SU-DHL-6 (cell line): ENCODE measurements at regions not wholly inside any gene's neighbourhood (a gene's known extent, or its start where the extent isn't known, plus 50 kb on each side); places are given as distances from the start of the nearest gene placed in this dataset.

Experiments
- H2AFZ ChIP-seq: fragments of 200-600 bp; sonication (generic); 2 replicates; pipeline ENCODE4 v1.6.1; 2014; ENCODE audit warnings: low read depth, mild to moderate bottlenecking, moderate library complexity, mixed read lengths, antibody characterized with exemption, low read length; ENCODE audit not compliant: severe bottlenecking
- H3F3A ChIP-seq: fragments of 200-600 bp; shearing (Covaris generic); 2 replicates; pipeline ENCODE4 v1.6.0; 2016; ENCODE audit warnings: antibody characterized with exemption, mild to moderate bottlenecking; ENCODE audit not compliant: insufficient read depth
- H3K27ac ChIP-seq: fragments of 200-600 bp; sonication (generic); 2 replicates; pipeline ENCODE4 v1.5.1; 2016; ENCODE audit warnings: low read depth, mild to moderate bottlenecking, low read length, moderate library complexity, mixed read lengths
- H3K27me3 ChIP-seq: fragments of 200-600 bp; sonication (generic), shearing (Covaris generic); 2 replicates; pipeline ENCODE4 v1.6.0; 2014; ENCODE audit warnings: mild to moderate bottlenecking, low read length
- H3K36me3 ChIP-seq: fragments of 200-600 bp; sonication (generic); 2 replicates; pipeline ENCODE4 v1.6.1; 2014; ENCODE audit warnings: mild to moderate bottlenecking, low read length, mixed read lengths
- H3K4me2 ChIP-seq: fragments of 300-600, 200-600 bp; shearing (Covaris generic), sonication (generic); 2 replicates; pipeline ENCODE4 v1.6.0; 2014; ENCODE audit warnings: low read length, low read depth, mild to moderate bottlenecking; ENCODE audit not compliant: poor library complexity, severe bottlenecking
- H3K4me3 ChIP-seq: fragments of 200-600 bp; sonication (generic); 2 replicates; pipeline ENCODE4 v1.5.1; 2014; ENCODE audit warnings: antibody characterized with exemption, low read length, mild to moderate bottlenecking, mixed read lengths; ENCODE audit not compliant: insufficient read depth, poor library complexity, severe bottlenecking
- H3K79me2 ChIP-seq: fragments of 200-600 bp; sonication (generic); 2 replicates; pipeline ENCODE4 v1.6.1; 2014; ENCODE audit warnings: mild to moderate bottlenecking, low read length, moderate library complexity; ENCODE audit not compliant: insufficient read depth
- H3K9ac ChIP-seq: fragments of 200-600 bp; sonication (generic); 2 replicates; pipeline ENCODE4 v1.7.0; 2014; ENCODE audit warnings: mild to moderate bottlenecking, low read length
- H3K9me2 ChIP-seq: fragments of 200-600 bp; sonication (generic); replicated peaks from 2 replicates; pipeline ENCODE4 v1.6.1; 2014; ENCODE audit warnings: low read length; ENCODE audit not compliant: insufficient read depth
- H3K9me3 ChIP-seq: fragments of 200-600 bp; sonication (generic); 2 replicates; pipeline ENCODE4 v1.6.1; 2014; ENCODE audit warnings: low read length, mixed read lengths; ENCODE audit not compliant: insufficient read depth
- H4K20me1 ChIP-seq: fragments of 200-600 bp; sonication (generic); 2 replicates; pipeline ENCODE4 v1.6.1; 2014; ENCODE audit warnings: low read depth, mild to moderate bottlenecking, antibody characterized with exemption, low read length, moderate library complexity, mixed read lengths
- CTCF ChIP-seq: fragments of 200-600 bp; sonication (generic); IDR thresholded peaks from one replicate; pipeline ENCODE4 v1.5.1; 2017; ENCODE audit warnings: antibody characterized with exemption, mild to moderate bottlenecking, low read length, moderate library complexity; ENCODE audit not compliant: insufficient read depth, poor library complexity, severe bottlenecking
- EZH2phosphoT487 ChIP-seq: fragments of 200-600 bp; sonication (generic), shearing (Covaris generic); conservative IDR thresholded peaks from 2 replicates; pipeline ENCODE4 v1.6.1; 2018; ENCODE audit warnings: mild to moderate bottlenecking, antibody characterized with exemption, low read length, moderate library complexity, mixed read lengths

GRCh38 chr3:67860429-67860828 lies 206.0 kb upstream of the SUCLG2 start:
- Histone ChIP-seq H3K79me2 (no peaks in the 10 kb centered on the region), H2AFZ (no peak overlapping the region), H3K9me2 (no peaks in the 10 kb centered on the region), H3K36me3 (no peaks in the 10 kb centered on the region), H3K9ac (no peak overlapping the region), H3K9me3 (no peaks in the 10 kb centered on the region), H3K27ac (no peak overlapping the region), H3F3A (no peaks in the 10 kb centered on the region), H3K4me2 (no peak overlapping the region), H3K27me3 (no peaks in the 10 kb centered on the region), H3K4me3 (no peak overlapping the region), H4K20me1 (no peaks in the 10 kb centered on the region)
- TF ChIP-seq CTCF, result no peak
- no peak for TF ChIP-seq EZH2phosphoT487

- no peaks in the 10 kb centered on the region for H3K36me3 ChIP-seq
- H3K9me3 ChIP-seq, result no peaks in the 10 kb centered on the region
- no peaks in the 10 kb centered on the region for H3F3A ChIP-seq
- no peaks in the 10 kb centered on the region for H3K79me2 ChIP-seq
- H3K4me2 ChIP-seq, result no peak overlapping the region
- H2AFZ ChIP-seq, result no peak overlapping the region
- no peak overlapping the region for H3K9ac ChIP-seq
- H4K20me1 ChIP-seq, result no peaks in the 10 kb centered on the region
- no peaks in the 10 kb centered on the region for H3K27me3 ChIP-seq
- TF ChIP-seq EZH2phosphoT487, result no peak
- no peak for TF ChIP-seq CTCF
- no peaks in the 10 kb centered on the region for H3K9me2 ChIP-seq
- H3K27ac ChIP-seq, result no peak overlapping the region
- no peak overlapping the region for H3K4me3 ChIP-seq
Observed at GRCh38 chr3:67858492-67858891, 204.1 kb upstream of the SUCLG2 start.

GRCh38 chr3:67856718-67857117 lies 202.3 kb upstream of the SUCLG2 start:
- no peaks in the 10 kb centered on the region for H3K9me3 ChIP-seq
- TF ChIP-seq EZH2phosphoT487 (no peak), CTCF (no peak)

More at GRCh38 chr3:67856718-67857117, 202.3 kb upstream of the SUCLG2 start:
- no peak overlapping the region for H2AFZ ChIP-seq
- no peaks in the 10 kb centered on the region for H3F3A ChIP-seq
- H3K27me3 ChIP-seq, result no peaks in the 10 kb centered on the region
- H3K79me2 ChIP-seq, result no peaks in the 10 kb centered on the region
- H4K20me1 ChIP-seq, result no peaks in the 10 kb centered on the region
- H3K9me2 ChIP-seq, result no peaks in the 10 kb centered on the region
- H3K36me3 ChIP-seq, result no peaks in the 10 kb centered on the region
- H3K4me3 ChIP-seq, result no peak overlapping the region
- no peak overlapping the region for H3K9ac ChIP-seq
- H3K27ac ChIP-seq, result no peak overlapping the region
- no peak overlapping the region for H3K4me2 ChIP-seq
